Transverse colon (tissue), 4 donors: ENCODE measurements at regions not wholly inside any gene's neighbourhood (a gene's known extent, or its start where the extent isn't known, plus 50 kb on each side); places are given as distances from the start of the nearest gene placed in this dataset.

Experiments used
- DNase-seq: peaks from one replicate; pipeline ENCODE4 v3.0.0-alpha.2; 2019
- H3K27ac ChIP-seq, 4 donors: fragments of 200-600 bp; sonication (generic); 2 replicates each; pipeline ENCODE4 v1.5.1; 2016 to 2018; ENCODE audit warnings: inconsistent platforms in 4 of 4
- H3K27me3 ChIP-seq: fragments of 200-600 bp; sonication (generic); 2 replicates; pipeline ENCODE4 v1.5.1; 2017; ENCODE audit warnings: inconsistent platforms
- H3K36me3 ChIP-seq, 4 donors: fragments of 200-600 bp; sonication (generic); 2 replicates each; pipeline ENCODE4 v1.5.1; 2017 to 2019; ENCODE audit warnings: inconsistent platforms in 4 of 4
- H3K4me1 ChIP-seq, 4 donors: fragments of 200-600 bp; sonication (generic); 2 replicates each; pipeline ENCODE4 v1.5.1; 2017 to 2020; ENCODE audit warnings: inconsistent platforms in 4 of 4
- H3K4me3 ChIP-seq, 4 donors: fragments of 200-600 bp; sonication (generic); 1 replicate in 1 of 4; 2 replicates in 3 of 4; pipeline versions ENCODE4 v1.5.1 to v1.6.1; 2017 to 2019; ENCODE audit warnings: inconsistent platforms in 4 of 4
- H3K9me3 ChIP-seq, 2 donors: fragments of 200-600 bp; sonication (generic); 2 replicates each; pipeline ENCODE4 v1.5.1; 2017 to 2019; ENCODE audit warnings: inconsistent platforms in 2 of 2
- EP300 ChIP-seq: sonication (generic); formaldehyde crosslinking; IDR thresholded peaks from one replicate; pipeline ENCODE4 v1.6.1; 2017; ENCODE audit warnings: antibody characterized with exemption, low read depth
- POLR2A ChIP-seq: fragments of 450-650 bp; IDR thresholded peaks from one replicate; pipeline ENCODE4 v1.6.1; 2016; ENCODE audit warnings: antibody characterized with exemption, mild to moderate bottlenecking, moderate library complexity
- POLR2AphosphoS5 ChIP-seq, 3 donors: sonication (generic); formaldehyde crosslinking; IDR thresholded peaks; one replicate each; pipeline ENCODE4 v1.6.1; 2016; ENCODE audit warnings: antibody characterized with exemption in 3 of 3
- WGBS, 2 donors: methylation state at CpG; one replicate each; pipeline ENCODE4 v1.1.5; 2018; ENCODE audit warnings: low coverage in 1 of 2; 5-methylcytosine and 5-hydroxymethylcytosine counted together
- in situ Hi-C, 4 donors: fragments of 200-750 bp; cut with MboI; loops; one replicate each; pipeline versions ENCODE4 v1.15.0 to v1.15.1; 2017; ENCODE audit warnings: low sequenced_read_pairs in 3 of 4, low pct_ligation_motif_present in 1 of 4, low pct_unique_long_range_greater_than_20kb in 1 of 4
- intact Hi-C: fragments of 100-400 bp; cut with DNase I; formaldehyde crosslinking; loops from one replicate; pipeline ENCODE4 v1.15.1; 2023; ENCODE audit warnings: low total_unique reads
- TF ChIP-seq, protein P1 (sequence below), 5 experiments: fragments of 200-600 bp in 3 of 5; fragments of 450-650 bp in 2 of 5; sonication (generic) in 3 of 5; IDR thresholded peaks; 1 replicate in 2 of 5; 2 replicates in 3 of 5; pipeline ENCODE4 v1.5.1; 2016 to 2017; ENCODE audit warnings: antibody characterized with exemption in 5 of 5, inconsistent platforms in 3 of 5, mild to moderate bottlenecking in 2 of 5, moderate library complexity in 1 of 5

DNA sequence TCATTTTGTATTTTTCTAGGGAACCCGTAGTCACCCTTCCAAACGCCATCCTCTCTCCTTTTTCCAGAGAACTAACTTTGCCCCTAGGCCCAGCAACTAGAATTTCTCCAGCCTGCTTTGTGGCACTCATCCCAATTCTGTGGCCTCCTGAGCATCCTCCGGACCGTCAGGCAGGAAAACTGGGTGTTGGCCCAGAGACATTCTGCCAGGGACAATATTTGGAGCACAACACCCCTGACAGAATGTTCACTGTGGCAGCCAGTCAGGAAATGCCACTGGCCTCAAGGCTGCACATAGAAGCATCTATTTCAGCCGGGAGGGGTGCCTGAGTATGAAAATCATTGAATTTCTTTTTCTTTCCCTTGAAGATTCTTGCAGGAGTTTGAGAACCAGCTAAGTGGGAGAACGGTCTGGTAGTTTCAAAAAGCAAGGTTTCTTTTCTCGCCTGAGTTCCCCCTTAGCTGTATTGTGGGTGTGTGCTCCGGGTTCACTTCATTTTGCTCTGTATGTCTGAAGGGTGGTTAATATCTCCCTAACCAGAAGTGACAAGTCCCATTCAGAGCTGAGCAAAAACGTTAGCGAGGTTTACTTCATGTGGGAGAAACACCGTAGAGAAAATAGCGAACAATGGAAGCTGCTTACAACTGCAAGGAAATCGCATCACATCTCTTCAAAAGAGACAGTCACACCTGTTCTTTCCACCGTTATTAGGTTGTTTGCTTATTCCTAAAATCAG, 108.1 kb upstream of the TPM1 start:
- in situ Hi-C loops = no loop called here
- no peak for DNase-seq
- TF ChIP-seq POLR2AphosphoS5 (IDR thresholded peaks at IDR 0.05) (no peak), POLR2A (no peak), EP300 (no peak)
- TF ChIP-seq, protein P1, sequence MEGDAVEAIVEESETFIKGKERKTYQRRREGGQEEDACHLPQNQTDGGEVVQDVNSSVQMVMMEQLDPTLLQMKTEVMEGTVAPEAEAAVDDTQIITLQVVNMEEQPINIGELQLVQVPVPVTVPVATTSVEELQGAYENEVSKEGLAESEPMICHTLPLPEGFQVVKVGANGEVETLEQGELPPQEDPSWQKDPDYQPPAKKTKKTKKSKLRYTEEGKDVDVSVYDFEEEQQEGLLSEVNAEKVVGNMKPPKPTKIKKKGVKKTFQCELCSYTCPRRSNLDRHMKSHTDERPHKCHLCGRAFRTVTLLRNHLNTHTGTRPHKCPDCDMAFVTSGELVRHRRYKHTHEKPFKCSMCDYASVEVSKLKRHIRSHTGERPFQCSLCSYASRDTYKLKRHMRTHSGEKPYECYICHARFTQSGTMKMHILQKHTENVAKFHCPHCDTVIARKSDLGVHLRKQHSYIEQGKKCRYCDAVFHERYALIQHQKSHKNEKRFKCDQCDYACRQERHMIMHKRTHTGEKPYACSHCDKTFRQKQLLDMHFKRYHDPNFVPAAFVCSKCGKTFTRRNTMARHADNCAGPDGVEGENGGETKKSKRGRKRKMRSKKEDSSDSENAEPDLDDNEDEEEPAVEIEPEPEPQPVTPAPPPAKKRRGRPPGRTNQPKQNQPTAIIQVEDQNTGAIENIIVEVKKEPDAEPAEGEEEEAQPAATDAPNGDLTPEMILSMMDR (IDR thresholded peaks at IDR 0.05) = no peak
- intact Hi-C loops = no loop called here
- Histone ChIP-seq H3K27me3 (no peaks in the 10 kb centered on the region), H3K36me3 (no peaks in the 10 kb centered on the region), H3K27ac (no peak overlapping the region), H3K9me3 (no peaks in the 10 kb centered on the region), H3K4me1 (peaks cover 0 to 8% (median 0%) of the 10 kb centered on the region in 4 donors), H3K4me3 (no peak overlapping the region)
- 81% methylated on average over 12 to 14 of the region's 14 CpGs for WGBS, 2 donors

DNA sequence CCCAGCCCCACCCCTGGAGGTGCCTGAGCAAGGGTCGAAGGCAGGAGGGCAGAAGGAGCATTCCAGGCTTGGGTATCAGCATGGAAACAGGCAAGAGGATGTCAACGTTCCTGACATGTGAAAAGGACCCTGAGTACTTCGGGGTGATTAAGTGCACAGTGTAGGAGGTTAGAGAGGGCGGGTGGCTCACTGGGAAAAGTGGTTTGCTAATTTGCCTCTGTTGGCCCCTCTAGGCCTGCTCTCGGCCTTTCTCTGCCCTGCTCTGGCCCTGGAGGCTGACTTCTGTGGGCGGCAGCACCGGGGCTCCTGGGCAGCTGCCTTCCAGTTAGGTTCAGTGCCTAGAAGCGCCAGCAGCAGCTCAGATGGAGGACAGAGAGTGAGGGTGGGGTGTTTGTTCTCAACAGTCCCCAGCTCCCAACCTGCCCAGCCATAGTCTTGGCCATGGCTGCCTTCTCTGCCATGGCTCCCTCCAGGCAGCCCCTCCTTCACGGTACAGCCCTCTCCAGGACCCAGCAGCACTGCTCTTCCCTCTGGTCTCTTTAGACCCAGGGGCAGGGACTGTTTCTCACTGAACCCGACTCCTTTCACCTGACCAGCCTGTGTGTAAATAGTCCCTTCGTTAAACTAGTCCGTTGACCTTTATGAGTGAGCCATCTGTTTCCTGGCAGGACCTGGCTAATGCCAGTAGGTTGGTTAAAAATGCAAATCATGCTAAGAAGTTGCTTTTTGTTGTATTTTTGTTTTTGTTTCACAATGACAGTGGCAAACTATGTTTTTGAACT, 107.1 kb upstream of the TPM1 start:
- intact Hi-C loops (no loop called here), in situ Hi-C loops (no loop called here)
- H3K4me3 ChIP-seq = no peak overlapping the region
- peaks cover 5 to 17% (median 6%) of the 10 kb centered on the region in 4 donors for H3K4me1 ChIP-seq
- H3K27ac ChIP-seq = no peak overlapping the region
- H3K9me3 ChIP-seq = no peaks in the 10 kb centered on the region
- WGBS, 2 donors = 43 to 74% methylated on average over 2 to 12 of the region's 12 CpGs
- DNase-seq = no peak
- H3K36me3 ChIP-seq = no peaks in the 10 kb centered on the region
- no peak for TF ChIP-seq EP300
- TF ChIP-seq, protein P1 (IDR thresholded peaks at IDR 0.05) = no peak
- no peak for TF ChIP-seq POLR2AphosphoS5 (IDR thresholded peaks at IDR 0.05)
- no peak for TF ChIP-seq POLR2A
- H3K27me3 ChIP-seq = no peaks in the 10 kb centered on the region

DNA sequence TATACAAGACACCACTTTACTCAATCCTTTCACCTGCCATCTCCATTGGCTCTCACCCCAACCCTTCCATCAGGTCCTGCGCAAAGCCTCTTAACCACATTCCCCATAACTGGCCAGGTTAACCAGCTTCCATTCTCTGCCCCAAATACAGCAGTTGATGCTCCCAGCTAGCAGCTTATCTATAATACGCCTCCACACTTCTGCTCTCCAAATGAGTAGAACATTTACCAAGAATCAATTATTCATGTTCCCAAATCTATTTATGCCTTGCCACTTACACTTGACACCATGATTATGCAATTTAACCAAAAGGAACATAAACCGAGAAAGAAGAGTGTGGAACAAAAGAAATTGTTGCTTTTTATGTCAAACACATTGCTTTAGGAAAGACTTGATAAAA, 103.7 kb upstream of the TPM1 start:
- H3K36me3 ChIP-seq = no peaks in the 10 kb centered on the region
- intact Hi-C loops (no loop called here), in situ Hi-C loops (no loop called here)
- DNase-seq = no peak
- no peak overlapping the region for H3K27ac ChIP-seq
- H3K9me3 ChIP-seq = no peaks in the 10 kb centered on the region
- TF ChIP-seq POLR2AphosphoS5 (IDR thresholded peaks at IDR 0.05) (no peak), POLR2A (no peak), EP300 (no peak)
- TF ChIP-seq, protein P1 (IDR thresholded peaks at IDR 0.05) = no peak
- H3K4me1 ChIP-seq = peaks cover 12 to 26% (median 18%) of the 10 kb centered on the region in 4 donors
- WGBS, 2 donors = 70 to 93% methylated on average over 2 to 3 of the region's 3 CpGs
- no peak overlapping the region for H3K4me3 ChIP-seq
- no peaks in the 10 kb centered on the region for H3K27me3 ChIP-seq

DNA sequence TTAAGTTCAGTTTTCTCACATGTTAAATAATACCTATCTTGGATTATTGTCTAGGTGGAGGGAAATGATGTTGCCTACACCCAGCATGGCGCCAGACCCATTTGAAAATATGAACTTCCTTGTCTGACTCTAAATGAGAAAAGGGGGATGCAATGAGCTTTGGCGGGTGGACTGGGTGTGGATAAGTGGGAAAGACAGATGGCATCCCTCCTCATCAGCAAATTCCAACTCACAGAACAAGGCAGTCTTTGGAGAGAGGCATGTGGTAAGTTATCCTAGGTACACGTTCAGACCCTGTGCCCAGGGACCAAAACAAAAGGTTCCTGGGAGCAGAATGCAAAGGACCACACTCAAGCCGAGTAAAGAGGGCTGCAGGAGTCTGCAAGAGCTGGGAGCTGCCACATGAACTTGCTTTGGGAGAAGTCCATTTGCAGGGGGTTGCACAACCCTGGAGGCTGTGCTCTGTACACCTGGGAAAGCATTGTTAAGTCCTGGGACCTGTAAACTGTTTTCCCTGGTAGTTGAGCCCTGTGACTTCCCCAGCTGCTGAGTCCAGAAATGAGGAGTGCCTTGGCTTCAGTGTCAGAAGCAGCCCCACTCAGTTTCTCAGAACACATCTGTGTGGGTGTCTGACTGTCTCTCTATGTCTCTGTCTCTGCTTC, 102.3 kb upstream of the TPM1 start:
- Histone ChIP-seq H3K36me3 (no peaks in the 10 kb centered on the region), H3K4me1 (peaks cover 12 to 22% (median 18%) of the 10 kb centered on the region in 4 donors), H3K27ac (peak overlapping the region; percentile 66 to 79 (median 76)), H3K4me3 (no peak overlapping the region), H3K9me3 (no peaks in the 10 kb centered on the region), H3K27me3 (no peaks in the 10 kb centered on the region)
- TF ChIP-seq, protein P1 (IDR thresholded peaks at IDR 0.05) = no peak
- TF ChIP-seq POLR2A = no peak
- TF ChIP-seq POLR2AphosphoS5 (IDR thresholded peaks at IDR 0.05) = no peak
- no peak for DNase-seq
- intact Hi-C loops (no loop called here), in situ Hi-C loops (no loop called here)
- 67 to 85% methylated on average over 2 to 4 of the region's 4 CpGs for WGBS, 2 donors
